HG02938 (cell line): ENCODE measurements at regions not wholly inside any gene's neighbourhood (a gene's known extent, or its start where the extent isn't known, plus 50 kb on each side); places are given as distances from the start of the nearest gene placed in this dataset.

Experiments used
- ATAC-seq: cut with Tn5 transposase; IDR thresholded peaks from one replicate; pipeline ENCODE4 v1.9.1; 2021; ENCODE audit warnings: mild to moderate bottlenecking, moderate library complexity; ENCODE audit not compliant: unreplicated experiment

DNA sequence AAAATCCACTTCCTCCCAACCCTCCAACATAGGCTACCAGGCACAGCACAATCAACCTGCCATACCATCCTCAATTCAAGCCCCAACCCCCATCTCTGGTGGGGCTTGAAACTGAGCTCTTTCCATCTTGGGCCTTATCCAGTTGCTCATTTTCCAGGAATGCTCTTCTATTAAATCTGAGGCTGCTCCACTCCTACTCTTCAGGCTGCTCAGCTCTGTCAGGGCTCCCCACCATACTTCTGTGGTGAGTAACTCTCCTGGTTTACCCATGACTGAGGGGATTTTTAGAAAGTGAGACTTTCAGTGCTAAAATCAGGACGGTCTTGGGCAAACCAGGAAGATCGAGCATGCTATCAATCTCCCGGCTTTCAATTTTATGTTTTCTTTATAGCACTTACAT lies 512.8 kb downstream of the LMO7 start:
- no peak for ATAC-seq

DNA sequence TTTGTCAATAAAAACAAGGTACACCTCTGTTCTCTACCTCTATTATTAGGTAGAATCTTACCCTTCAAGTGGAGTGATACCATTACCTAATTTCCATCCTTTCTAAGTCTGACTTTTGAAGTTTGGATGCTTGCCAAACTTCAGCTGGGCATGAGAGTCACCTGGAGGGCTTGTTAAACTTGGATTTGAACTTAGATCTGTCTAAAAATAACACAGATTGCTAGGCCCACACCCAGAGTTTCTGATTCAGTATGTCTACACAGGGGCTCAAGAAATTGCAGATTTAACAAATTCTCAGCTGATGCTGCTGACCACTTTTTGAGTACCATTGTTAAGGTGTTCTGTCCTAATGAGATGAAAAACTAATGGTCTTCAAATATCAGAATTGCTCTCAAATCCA lies 512.2 kb downstream of the LMO7 start:
- no peak for ATAC-seq

DNA sequence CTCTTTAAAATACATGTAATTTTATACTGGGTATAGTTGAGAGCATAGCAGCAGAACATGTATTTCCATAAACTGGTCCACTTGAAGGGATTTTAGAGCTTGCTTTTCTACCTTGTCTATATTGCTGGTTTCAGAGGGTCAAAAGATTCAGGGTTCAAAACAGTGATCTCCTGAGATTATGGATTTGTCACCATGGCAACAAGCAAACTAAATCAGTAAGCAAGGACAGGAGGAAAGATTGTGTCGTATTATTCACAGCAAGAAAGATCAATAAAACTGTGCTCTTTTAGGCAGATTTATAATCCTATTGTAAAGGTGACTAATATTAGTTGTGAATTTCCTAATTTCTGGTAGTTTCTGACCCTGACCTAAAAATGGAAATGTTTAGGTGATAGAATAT lies 496.4 kb downstream of the LMO7 start:
- ATAC-seq: no peak

DNA sequence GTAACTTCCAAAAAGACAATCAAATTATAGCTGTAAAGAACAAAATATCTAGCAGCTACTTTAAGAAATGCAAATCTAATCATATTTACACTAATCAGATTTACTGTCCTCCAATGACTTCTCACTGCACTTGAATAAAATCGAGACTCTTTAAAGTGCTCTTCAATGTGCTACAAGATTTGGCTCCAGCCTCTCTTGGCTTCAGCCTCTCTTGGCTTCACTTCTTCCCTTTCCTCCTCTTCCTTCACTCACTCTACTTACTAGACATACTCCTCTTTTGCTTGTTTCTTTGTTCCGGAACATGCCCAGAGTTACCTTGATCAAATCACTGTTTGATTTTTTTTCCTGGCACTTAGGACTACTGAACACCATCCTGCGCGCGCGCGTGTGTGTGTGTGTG lies 495.4 kb downstream of the LMO7 start:
- ATAC-seq: no peak

DNA sequence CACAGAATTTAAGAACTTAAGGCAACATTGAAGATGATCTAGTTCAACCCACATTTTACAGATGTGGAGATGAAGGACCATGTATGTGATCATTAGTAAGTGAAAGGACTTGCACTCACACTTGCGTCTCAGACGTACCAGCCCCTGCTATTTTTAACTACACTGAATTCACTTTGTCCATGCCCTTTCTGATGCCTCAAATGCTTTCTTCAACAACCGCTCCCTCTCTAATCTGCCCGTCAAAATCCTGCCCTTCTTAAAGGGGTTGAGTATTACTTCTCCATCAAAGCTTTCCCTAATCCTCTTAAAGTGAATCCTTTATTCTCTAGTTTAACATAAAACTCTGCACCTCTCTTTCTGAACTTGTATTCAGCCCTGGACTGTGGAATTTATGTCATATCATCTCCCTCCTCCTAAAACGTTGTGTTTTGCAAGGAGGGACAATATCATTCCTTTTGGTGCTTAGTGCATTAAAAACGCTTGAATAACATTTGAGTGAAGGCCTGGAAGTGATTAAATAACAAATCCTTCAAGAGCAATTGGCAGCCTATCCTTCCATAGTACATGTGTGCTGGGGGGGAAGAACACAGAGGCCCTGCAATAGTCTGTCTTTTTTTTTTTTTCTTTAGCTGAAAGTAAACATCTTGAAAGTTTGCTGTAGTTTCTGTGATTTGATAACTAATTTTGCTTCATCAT lies 493.3 kb downstream of the LMO7 start:
- no peak for ATAC-seq

DNA sequence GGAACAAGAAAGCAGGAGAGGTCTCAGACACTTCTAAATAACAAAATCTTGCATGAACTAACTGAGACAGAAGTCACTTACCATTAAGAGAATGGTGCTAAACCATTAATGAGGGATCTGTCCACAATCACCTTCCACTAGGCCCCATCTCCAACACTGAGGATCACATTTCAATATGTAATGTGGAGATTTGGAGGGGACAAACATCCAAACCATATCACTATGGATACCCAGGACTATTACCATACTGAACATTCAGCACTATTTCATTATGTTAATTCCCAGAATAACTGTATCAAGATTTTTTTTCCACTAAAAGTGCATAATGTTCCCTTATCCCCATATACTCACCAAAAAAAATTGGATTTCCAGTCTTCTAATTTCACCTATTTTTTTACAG lies 491.8 kb downstream of the LMO7 start:
- ATAC-seq: no peak

DNA sequence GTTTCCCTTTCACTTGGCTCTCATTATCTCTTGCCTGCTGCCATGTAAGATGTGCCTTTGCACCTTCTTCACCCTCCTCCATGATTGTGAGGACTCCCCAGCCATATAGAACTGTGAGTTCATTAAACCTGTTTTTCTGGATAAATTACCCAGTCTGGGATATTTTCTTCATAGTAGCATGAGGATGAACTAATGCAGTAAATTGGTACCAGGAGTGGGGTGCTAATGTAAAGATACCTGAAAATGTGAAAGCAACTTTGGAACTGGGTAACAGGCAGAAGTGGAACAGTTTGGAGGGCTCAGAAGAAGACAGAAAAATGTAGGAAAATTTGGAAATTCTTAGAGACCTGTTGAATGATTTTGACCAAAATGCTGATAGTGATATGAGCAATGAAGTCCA lies 487.4 kb downstream of the LMO7 start:
- ATAC-seq: no peak

DNA sequence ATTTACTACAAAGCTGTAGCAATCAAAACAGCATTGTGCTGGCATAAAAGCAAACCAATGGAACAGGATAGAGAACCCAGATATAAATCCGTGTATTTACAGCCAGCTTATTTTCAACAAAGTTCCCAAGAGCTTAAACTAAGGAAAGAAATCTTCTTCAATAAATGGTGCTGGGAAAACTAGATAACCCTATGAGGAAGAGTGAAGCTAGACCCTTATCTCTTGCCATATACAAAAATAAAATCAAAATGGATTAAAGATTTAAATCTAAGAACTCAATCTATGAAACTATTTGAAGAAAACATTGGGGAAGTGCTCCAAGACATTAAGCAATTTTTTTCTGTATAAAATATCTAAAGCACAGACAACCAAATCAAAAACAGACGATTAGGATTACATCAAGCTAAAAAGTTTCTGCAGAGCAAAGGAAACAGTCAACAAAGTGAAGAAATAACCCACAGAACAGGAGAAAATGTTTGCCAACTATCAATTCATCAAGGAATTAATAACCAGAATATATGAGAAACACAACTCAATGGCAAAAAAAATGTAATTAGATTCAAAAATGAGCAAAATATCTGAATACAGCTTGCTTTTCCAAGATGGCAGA lies 480.7 kb downstream of the LMO7 start:
- ATAC-seq: no peak

DNA sequence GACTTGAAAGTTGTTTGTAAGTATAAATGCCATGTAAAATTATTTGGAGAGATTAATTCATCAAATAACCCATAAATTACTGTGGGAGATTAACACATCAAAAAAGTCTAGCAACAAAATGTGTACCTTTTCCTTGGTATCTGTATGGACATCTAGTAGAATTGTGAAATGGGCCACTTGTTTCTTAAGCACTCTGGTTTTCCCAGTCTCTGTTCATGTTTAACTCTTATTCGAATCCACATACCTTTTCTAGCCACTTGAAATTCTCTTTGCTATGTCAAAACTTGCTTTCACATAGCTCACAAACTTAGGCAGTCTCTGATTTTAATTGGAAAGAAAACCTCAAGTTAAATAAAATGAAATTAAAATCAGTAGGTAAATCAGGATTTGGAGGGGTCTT lies 470.6 kb downstream of the LMO7 start:
- no peak for ATAC-seq

DNA sequence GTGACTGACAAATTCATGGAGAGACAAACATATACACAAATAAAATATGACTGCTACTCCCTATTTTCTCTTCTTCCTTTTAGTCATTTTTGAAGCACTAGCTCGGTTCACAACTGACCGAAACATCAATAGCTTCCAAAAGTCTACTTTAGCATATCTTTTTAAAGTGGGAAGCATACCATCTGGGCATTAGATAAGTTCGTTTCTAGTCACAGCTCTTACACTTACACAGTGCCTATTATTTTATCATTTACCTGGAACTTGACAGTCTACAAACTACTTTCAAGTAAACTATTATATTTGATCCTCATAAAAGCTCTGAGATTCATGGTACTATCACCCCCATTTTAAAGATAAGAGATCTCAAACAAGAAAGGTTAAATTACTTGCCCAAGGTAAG lies 458.5 kb downstream of the LMO7 start:
- no peak for ATAC-seq

DNA sequence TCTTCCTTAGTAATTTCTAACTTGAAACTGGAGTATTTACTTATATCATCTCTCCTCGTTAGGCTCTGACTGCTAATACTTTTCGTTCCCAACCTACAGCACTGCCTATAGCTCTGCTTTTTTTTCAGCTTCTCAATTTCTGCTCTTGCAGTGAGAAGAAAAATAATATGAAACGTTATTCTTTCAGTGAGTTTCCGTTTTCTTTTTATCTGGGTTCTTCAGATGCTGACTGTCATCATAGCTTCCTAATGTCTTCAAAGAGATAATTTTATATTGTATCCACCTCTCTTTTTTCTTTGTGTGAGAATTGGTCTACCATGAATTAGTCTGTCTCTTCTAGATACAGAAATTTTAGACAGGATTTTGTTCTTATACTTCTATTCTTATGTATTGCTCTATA lies 454.9 kb downstream of the LMO7 start:
- ATAC-seq: no peak

DNA sequence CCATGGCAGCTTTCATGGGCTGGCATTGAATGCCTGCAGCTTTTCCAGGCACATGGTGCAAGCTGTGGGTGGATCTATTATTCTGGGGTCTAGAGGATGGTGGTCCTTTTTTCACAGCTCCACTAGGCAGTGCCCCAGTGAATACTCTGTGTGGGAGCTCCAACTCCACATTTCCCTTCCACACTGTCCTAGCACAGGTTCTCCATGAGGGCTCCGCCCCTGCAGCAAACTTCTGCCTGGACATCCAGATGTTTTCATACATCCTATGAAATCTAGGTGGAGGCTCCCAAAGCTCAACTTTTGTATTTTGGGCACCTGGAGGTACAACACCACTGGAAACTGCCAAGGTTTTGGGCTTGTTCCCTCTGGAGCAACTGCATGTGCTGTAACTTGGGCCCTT lies 450.6 kb downstream of the LMO7 start:
- ATAC-seq: no peak

DNA sequence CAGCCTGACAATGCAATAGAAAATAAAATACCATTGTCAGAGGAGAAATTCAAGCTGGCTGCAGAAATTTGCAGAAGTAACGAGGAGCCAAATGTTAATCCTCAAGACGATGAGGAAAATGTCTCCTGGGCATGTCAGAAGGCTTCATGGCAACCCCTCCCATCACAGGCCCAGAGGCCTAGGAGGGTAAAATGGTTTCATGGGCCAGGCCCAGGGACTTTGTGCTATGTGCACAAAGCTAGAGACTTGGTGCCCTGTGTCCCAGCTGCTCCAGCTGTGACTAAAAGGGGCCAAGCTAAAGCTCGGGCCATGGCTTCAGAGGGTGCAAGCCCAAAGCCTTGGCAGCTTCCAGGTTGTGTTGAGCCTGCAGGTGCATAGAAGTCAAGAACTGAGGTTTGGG lies 431.7 kb downstream of the LMO7 start:
- no peak for ATAC-seq

DNA sequence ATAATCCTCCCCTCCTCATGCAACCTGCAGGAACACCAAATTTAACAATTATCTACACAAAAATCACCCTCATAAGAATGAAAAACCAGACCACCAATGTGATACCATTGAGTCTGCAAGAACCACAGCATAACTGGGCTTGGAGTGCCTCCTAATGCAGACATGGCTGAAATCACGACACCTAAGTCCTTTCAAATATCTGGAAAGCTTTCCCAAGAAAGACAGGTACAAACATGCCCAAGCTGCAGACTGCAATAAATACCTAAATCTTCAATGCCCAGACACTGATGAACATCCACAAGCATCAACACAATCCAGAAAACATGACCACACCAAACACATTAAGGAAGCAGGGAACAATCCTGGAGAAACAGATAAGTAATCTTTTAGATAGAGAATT lies 417.1 kb downstream of the LMO7 start:
- ATAC-seq: no peak

DNA sequence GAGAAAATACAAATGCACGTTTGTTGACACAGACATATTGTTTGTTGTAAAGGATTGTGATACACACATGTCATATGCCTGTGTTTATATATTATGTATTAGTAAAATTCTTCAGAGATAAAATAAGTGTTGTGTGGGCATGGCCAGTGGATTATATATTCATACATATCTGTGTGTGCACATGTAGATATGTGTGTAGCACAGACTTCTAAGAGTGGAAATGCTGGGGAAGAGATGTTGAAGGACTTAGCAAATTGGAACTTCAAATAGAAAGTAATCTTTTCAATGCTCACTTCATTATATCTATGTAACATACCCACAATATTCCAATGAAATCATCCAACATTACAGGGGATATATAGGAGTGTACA lies 413.2 kb downstream of the LMO7 start:
- ATAC-seq: no peak

DNA sequence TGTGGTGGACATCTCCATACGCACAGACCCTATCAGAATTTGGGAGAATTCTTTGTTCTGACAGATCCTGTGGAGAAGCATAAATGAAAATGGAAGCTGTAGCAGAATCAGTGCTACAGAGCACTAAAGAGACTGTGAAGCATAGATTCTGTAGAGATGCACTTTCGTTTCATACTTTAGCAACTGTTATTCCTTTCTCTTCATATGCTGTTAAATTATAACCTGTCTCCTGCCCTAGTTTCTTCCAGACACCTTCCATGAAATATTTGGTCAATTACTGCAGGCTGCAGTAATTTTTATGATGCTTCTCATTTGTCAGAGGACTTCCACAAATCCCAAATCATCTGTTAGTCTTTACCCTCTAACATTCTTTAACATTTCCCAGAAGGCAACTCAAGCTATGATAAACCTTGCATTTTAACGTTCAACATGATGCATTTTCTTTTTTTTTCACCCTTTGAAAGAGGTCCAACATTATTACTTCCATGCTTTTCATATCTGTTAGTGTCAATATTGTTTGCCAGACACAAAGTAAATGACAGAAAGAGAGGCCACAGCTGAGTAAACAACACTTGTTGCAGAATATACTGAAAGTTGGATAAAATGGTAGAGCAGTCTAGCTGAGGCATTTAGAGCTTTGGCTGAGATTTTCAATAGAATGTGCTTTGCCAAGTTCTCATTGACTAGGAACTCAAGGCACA lies 412.7 kb downstream of the LMO7 start:
- ATAC-seq: no peak

DNA sequence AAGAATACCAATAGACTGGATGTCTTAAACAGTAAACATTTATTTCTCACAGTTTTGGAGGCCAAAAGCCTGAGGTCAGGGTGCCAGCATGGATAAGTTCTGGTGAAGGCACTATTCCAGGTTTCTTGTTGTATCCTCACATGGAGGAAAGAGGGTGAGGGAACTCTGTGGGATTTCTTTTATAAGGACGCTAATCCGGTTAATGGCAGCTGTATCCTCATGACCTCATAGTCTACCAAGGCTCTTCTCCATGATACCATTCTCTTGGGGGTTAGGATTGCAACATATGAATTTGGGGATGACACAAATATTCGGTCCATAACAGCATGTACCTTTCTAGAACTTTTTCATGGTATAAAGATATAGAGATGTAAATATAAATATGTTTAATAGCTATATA lies 412.0 kb downstream of the LMO7 start:
- ATAC-seq: no peak

DNA sequence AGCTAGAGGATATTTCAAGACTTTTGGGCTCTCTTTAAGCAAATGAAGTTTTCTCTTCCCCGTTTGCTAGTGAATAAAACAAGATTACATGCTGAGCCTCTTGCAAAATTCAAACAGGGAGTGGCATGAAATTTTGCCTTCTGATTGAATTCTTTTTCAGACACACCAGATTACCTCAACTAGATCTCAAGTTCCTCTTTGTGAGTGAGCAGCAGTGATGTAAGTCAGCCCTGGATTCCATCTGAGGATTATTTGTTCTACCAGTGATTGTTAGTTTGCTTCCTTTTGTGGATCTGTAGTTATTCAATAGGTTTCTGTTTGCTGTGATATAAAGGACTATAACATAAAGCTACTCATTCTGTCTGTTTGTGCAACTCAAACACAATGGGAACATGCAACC lies 407.7 kb downstream of the LMO7 start:
- no peak for ATAC-seq

DNA sequence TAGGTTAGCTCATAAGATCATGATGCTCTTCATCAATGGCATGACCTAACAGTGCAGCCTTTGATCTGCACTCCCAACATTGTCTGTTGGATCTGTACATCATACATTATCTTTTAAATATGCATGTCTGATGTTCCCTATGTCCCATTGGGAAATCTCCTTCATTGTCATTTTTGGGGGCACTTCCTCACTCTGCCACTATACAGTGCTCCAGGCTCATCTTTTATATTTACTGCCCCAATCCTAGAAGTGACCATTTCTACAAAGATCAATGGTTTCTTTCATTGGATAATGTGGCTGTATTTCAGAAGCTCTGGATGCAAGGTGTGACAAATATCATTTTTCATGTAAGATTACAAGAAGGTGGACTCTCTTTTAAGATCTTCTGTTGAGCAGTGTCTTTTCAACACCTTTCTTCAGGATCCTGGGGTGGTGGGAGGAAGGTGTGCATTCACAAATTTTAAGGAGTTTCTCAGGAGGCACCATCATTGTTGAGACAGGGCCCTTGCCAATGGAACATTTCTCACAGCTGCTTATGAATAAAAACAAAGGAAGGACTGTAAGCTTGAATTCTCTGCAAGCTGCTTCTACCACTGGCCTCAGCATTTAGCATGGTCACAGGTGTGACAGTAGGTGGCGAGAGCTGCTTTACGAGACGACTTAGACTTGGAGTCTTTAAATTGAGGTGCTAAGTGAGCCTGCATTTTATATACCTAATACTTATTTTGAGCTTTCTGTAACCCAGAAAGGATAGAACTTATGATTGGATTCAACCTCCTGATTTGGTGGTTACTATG lies 403.0 kb downstream of the LMO7 start:
- no peak for ATAC-seq

DNA sequence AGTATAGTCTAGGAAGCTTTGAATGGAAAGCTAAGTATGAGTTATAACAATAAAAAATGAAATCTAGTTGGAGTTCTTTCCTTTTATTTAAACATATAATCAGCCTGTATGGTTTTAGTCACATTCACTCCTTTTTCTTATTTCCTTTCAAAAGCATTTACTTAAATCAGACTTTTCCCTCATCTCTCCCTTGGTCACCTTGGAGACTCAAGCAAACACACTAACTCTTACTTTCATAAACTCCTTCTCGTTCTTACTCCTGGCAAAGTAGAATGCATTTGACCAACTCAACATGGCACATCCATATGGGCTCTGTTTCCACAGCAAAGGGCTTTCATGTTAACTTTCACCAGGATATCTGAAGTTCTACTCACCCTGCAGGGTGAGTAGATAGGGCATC lies 400.0 kb downstream of the LMO7 start:
- no peak for ATAC-seq

DNA sequence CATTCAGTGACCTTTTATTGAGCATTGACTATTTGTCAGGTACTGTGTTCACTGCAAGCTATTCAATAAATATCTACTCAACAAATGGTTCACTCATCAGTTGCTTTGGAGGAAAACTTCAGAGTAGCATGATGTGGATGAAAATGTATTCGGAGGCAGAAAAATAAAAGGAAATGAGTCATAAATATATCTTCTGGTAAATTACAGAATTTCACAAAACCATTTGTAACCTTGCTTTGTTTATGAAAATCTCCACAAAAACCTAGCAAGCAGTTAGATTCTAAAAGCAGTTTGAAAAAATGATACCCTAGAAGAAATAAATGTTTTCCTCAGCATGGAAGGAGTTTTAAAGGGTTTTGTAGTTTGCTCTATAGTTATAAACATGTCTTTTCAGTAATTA lies 399.6 kb downstream of the LMO7 start:
- no peak for ATAC-seq

DNA sequence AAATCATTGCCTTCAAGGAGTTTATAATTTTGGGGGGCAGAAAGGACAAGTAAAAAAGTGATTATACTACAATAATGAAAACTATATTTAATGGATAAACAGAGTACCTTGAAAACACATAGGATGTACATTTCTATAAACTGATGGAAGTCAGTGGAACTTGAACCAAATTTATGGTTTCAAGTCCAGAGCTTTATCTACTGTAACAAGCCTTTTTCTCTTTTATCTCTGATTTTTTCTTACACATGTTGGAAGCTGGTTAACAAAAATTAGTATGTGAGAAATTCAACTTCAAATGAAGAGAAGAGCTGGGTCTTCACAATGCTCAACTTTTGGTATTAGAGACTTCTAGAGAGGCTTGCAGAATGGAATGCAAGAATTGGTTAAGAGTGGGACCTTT lies 393.6 kb downstream of the LMO7 start:
- no peak for ATAC-seq
